GM12875 (cell line): ENCODE measurements at regions not wholly inside any gene's neighbourhood (a gene's known extent, or its start where the extent isn't known, plus 50 kb on each side); places are given as distances from the start of the nearest gene placed in this dataset.

ENCODE experiments used
- H3K4me3 ChIP-seq: one replicate; pipeline ENCODE4 v1.5.1; 2011; ENCODE audit warnings: low read depth, low read length, control low read depth
- CTCF ChIP-seq: IDR thresholded peaks from 2 replicates; pipeline ENCODE4 v1.5.1; 2011; ENCODE audit warnings: low read depth, mild to moderate bottlenecking, control low read depth, inconsistent platforms, low read length, moderate library complexity, borderline replicate concordance; ENCODE audit not compliant: insufficient read depth

GRCh38 chr1:87765057-87765680 lies 436.5 kb downstream of the LMO4 start:
- H3K4me3 ChIP-seq: no peak overlapping the region
- TF ChIP-seq CTCF: no peak

GRCh38 chr1:87765681-87766070 lies 437.0 kb downstream of the LMO4 start:
- no peak for TF ChIP-seq CTCF
- no peak overlapping the region for H3K4me3 ChIP-seq

GRCh38 chr1:87766737-87767136 lies 438.1 kb downstream of the LMO4 start:
- no peak overlapping the region for H3K4me3 ChIP-seq
- no peak for TF ChIP-seq CTCF

DNA sequence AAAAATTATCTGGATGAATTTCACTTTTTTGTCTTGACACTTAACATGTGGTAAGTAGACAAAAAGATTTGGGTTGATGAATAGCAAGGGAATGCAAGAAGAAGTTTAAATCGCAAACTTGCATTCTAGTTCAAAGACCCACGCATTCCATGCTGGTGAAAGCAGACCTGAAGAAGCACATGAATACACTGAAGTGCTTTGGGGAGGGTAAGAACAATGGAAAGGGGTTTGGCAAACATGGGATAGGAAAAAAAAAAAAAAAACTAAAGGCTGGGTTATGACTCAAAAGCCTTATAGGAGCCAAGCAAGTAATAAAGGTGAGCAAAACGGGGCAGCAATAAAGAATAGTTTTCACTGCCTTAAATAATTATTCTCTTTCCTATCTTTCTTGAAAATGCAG lies 450.2 kb downstream of the LMO4 start:
- TF ChIP-seq CTCF: no peak
- H3K4me3 ChIP-seq: no peak overlapping the region

DNA sequence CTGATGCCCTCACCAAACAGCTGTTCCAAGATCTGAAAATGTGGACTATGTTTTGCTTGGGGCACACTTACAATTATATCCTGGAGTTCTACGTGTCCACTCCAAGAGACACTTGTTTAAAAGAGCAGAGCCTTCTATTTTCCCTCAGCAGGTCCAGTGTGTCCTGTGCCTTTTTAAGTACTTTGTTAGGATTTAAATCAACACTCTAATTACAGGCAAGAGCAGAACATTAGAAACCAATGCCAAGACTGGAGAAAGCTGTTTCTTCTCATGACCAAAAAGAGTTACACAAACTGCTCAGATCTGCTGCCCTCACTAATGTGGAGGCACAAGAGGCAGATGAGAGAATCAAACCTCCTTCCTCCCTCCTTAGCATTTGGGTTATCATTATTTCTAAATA lies 452.9 kb downstream of the LMO4 start:
- no peak for TF ChIP-seq CTCF
- H3K4me3 ChIP-seq: no peak overlapping the region

- H3K4me3 ChIP-seq: no peak overlapping the region
- no peak for TF ChIP-seq CTCF
Observed at GRCh38 chr1:87783315-87783714, 454.6 kb downstream of the LMO4 start.

DNA sequence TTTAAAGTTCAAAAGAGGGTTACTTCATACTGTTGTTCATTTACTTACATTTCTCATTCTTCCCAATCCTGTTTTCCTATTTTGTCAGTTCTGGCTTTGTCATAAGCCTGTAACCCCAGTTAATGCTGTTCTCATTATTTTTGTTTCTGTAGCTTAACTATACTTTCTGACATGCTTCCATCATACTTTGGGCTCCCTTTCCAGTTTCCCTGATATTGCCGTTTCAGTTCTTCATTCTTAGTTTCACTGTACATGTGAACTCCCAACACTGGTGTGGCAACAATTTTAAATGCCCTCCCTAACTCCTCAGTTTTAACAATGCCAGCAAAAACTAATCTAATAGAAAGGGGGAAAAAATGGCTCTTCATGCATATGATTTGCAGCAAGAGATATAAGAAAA lies 456.7 kb downstream of the LMO4 start:
- no peak for TF ChIP-seq CTCF

More for the DNA sequence above, 456.7 kb downstream of the LMO4 start:
- no peak overlapping the region for H3K4me3 ChIP-seq
